ENCODE measurements at regions not wholly inside any gene's neighbourhood (a gene's known extent, or its start where the extent isn't known, plus 50 kb on each side); places are given as distances from the start of the nearest gene placed in this dataset.

- Mint-ChIP-seq H3K36me3 (ENCODE audit: low read depth) (peaks cover 9% of the 10 kb centered on the region), H3K27me3 (ENCODE audit: low read depth) (no peaks in the 10 kb centered on the region), H3K4me3 (no peak overlapping the region), H3K9me3 (no peaks in the 10 kb centered on the region), H3K4me1 (peaks cover 75% of the 10 kb centered on the region), H3K27ac (peak overlapping the region; percentile 5 to 82 (median 80))
- no peak for TF ChIP-seq CTCF (IDR thresholded peaks at IDR 0.05; ENCODE audit: unreplicated experiment in 3 of 3)
Observed at GRCh38 chr5:124668353-124669299, 77.8 kb downstream of the ZNF608 start.

- Mint-ChIP-seq H3K4me1 (peaks cover 84% of the 10 kb centered on the region), H3K9me3 (no peaks in the 10 kb centered on the region), H3K27ac (peak overlapping the region in 2 of 3 experiments; percentile 7 to 44), H3K36me3 (ENCODE audit: low read depth) (peaks cover 9% of the 10 kb centered on the region), H3K4me3 (no peak overlapping the region), H3K27me3 (ENCODE audit: low read depth) (no peaks in the 10 kb centered on the region)
- no peak for TF ChIP-seq CTCF (IDR thresholded peaks at IDR 0.05; ENCODE audit: unreplicated experiment in 3 of 3)
Observed at GRCh38 chr5:124665625-124666024, 80.8 kb downstream of the ZNF608 start.

DNA sequence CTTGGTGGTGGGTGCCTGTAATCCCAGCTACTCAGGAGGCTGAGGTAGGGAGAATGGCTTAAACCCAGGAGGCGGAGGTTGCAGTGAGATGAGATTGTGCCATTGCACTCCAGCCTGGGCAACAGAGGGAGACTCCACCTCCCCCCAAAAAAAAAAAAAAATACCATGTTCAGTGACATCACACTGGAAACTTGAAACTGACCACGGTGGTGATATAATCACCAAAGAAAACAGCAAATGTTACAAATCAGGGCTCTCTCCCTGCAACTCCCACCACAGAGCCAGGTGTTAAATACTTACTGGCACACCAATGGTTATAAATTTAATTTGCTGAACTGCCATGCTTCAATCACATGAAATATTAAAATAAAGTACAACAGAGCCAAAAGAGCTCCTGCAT lies 81.4 kb downstream of the ZNF608 start:
- no peak for TF ChIP-seq CTCF (IDR thresholded peaks at IDR 0.05; ENCODE audit: unreplicated experiment in 3 of 3)
- H3K36me3 Mint-ChIP-seq (ENCODE audit: low read depth) = peaks cover 9% of the 10 kb centered on the region
- H3K4me1 Mint-ChIP-seq = peaks cover 84% of the 10 kb centered on the region
- H3K9me3 Mint-ChIP-seq = no peaks in the 10 kb centered on the region
- H3K4me3 Mint-ChIP-seq = no peak overlapping the region
- no peak overlapping the region for H3K27ac Mint-ChIP-seq
- H3K27me3 Mint-ChIP-seq (ENCODE audit: low read depth) = no peaks in the 10 kb centered on the region

DNA sequence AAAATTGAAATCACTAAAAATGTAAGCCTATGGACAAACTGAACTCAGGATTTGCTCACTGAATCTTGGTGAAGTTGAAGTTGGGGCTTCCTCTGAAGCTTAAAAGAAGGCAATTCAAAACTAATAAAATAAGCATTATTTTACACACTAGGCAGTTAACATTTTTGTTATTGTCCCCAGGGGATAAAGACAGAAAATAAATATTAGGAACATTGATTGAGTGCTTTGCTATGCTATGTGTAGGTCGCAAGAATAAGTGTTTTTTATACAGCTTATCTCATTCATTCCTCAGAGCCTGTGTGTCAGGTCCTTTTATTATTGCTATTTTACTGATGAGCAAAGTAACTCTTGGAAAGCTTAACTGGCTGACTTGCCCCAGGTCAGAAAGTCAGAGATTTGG lies 82.2 kb downstream of the ZNF608 start:
- H3K36me3 Mint-ChIP-seq (ENCODE audit: low read depth) = peaks cover 9% of the 10 kb centered on the region
- H3K27me3 Mint-ChIP-seq (ENCODE audit: low read depth) = no peaks in the 10 kb centered on the region
- H3K27ac Mint-ChIP-seq = peak overlapping the region in 1 of 3 experiments; percentile 9
- no peaks in the 10 kb centered on the region for H3K9me3 Mint-ChIP-seq
- no peak overlapping the region for H3K4me3 Mint-ChIP-seq
- H3K4me1 Mint-ChIP-seq = peaks cover 84% of the 10 kb centered on the region
- TF ChIP-seq CTCF (IDR thresholded peaks at IDR 0.05; ENCODE audit: unreplicated experiment in 3 of 3) = no peak

DNA sequence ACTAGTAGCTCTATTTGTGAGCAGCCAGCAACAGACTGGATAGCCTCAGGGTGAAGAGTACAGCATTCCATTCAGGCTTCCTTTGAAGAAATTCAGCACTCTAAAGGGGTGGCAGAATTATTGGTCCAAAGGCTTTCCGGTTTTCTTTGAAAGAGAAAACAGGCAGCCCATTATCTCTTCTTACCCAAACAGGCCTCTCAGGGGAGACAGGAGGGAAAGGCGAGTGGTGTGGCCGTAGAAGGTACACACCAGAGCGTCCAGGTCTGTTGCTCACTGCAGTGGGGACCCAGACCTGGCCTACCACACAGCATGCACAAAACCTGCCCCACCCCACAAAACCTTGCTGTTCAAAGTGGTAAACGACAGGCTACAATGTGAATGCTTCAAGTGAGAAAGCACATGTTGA lies 83.3 kb downstream of the ZNF608 start:
- peaks cover 9% of the 10 kb centered on the region for H3K36me3 Mint-ChIP-seq (ENCODE audit: low read depth)
- H3K27me3 Mint-ChIP-seq (ENCODE audit: low read depth) = no peaks in the 10 kb centered on the region
- H3K4me3 Mint-ChIP-seq = peak overlapping the region in 2 of 3 experiments; percentile 2 to 13
- H3K4me1 Mint-ChIP-seq = peaks cover 85% of the 10 kb centered on the region
- no peaks in the 10 kb centered on the region for H3K9me3 Mint-ChIP-seq
- peak overlapping the region; percentile 77 to 87 (median 86) for H3K27ac Mint-ChIP-seq
- no peak for TF ChIP-seq CTCF (IDR thresholded peaks at IDR 0.05; ENCODE audit: unreplicated experiment in 3 of 3)

Measured in nephron (organoid).